ENCODE measurements at regions not wholly inside any gene's neighbourhood (a gene's known extent, or its start where the extent isn't known, plus 50 kb on each side); places are given as distances from the start of the nearest gene placed in this dataset.

- Histone ChIP-seq H3K4me1 (ENCODE audit: control insufficient read depth, low read length) (no peaks in the 10 kb centered on the region), H3K36me3 (ENCODE audit: control insufficient read depth, low read length) (no peaks in the 10 kb centered on the region), H3K27me3 (ENCODE audit: control insufficient read depth, low read length) (no peaks in the 10 kb centered on the region), H4K20me1 (ENCODE audit: control insufficient read depth, insufficient read depth, low read depth, low read length) (no peaks in the 10 kb centered on the region), H3K9me2 (replicated peaks; ENCODE audit: control insufficient read depth, low read length) (no peaks in the 10 kb centered on the region), H3K79me2 (ENCODE audit: control insufficient read depth, low read length) (no peaks in the 10 kb centered on the region), H3K9me3 (ENCODE audit: control insufficient read depth, insufficient read depth, low read length) (no peaks in the 10 kb centered on the region), H3K27ac (ENCODE audit: low read depth, low read length) (no peak overlapping the region), H3F3A (ENCODE audit: control insufficient read depth, insufficient read depth) (no peaks in the 10 kb centered on the region), H3K4me3 (ENCODE audit: low read length) (no peak overlapping the region), H3K4me2 (ENCODE audit: low read length) (no peak overlapping the region)
- TF ChIP-seq EZH2phosphoT487 (IDR thresholded peaks at IDR 0.05; ENCODE audit: borderline replicate concordance, low read length) (no peak), CTCF (IDR thresholded peaks at IDR 0.05; ENCODE audit: low read depth, low read length, poor library complexity, severe bottlenecking) (no peak)
Observed at GRCh38 chr4:18938343-18939099, 917.0 kb upstream of the LCORL start.

- Histone ChIP-seq H3K4me1 (ENCODE audit: control insufficient read depth, low read length) (no peaks in the 10 kb centered on the region), H4K20me1 (ENCODE audit: control insufficient read depth, insufficient read depth, low read depth, low read length) (no peaks in the 10 kb centered on the region), H3K27me3 (ENCODE audit: control insufficient read depth, low read length) (no peaks in the 10 kb centered on the region), H3K79me2 (ENCODE audit: control insufficient read depth, low read length) (no peaks in the 10 kb centered on the region), H3F3A (ENCODE audit: control insufficient read depth, insufficient read depth) (no peaks in the 10 kb centered on the region), H3K36me3 (ENCODE audit: control insufficient read depth, low read length) (no peaks in the 10 kb centered on the region), H3K9me2 (replicated peaks; ENCODE audit: control insufficient read depth, low read length) (no peaks in the 10 kb centered on the region), H3K27ac (ENCODE audit: low read depth, low read length) (no peak overlapping the region), H3K4me3 (ENCODE audit: low read length) (no peak overlapping the region), H3K9me3 (ENCODE audit: control insufficient read depth, insufficient read depth, low read length) (no peaks in the 10 kb centered on the region), H3K4me2 (ENCODE audit: low read length) (no peak overlapping the region)
- TF ChIP-seq EZH2phosphoT487 (IDR thresholded peaks at IDR 0.05; ENCODE audit: borderline replicate concordance, low read length) (no peak), CTCF (IDR thresholded peaks at IDR 0.05; ENCODE audit: low read depth, low read length, poor library complexity, severe bottlenecking) (no peak)
Observed at GRCh38 chr4:18937746-18938145, 916.2 kb upstream of the LCORL start.

- no peaks in the 10 kb centered on the region for H3K36me3 ChIP-seq (ENCODE audit: control insufficient read depth, low read length)
- no peaks in the 10 kb centered on the region for H3K9me3 ChIP-seq (ENCODE audit: control insufficient read depth, insufficient read depth, low read length)
- H3K4me3 ChIP-seq (ENCODE audit: low read length): no peak overlapping the region
- H3K9me2 ChIP-seq (replicated peaks; ENCODE audit: control insufficient read depth, low read length): no peaks in the 10 kb centered on the region
- no peaks in the 10 kb centered on the region for H3K27me3 ChIP-seq (ENCODE audit: control insufficient read depth, low read length)
- H3K79me2 ChIP-seq (ENCODE audit: control insufficient read depth, low read length): no peaks in the 10 kb centered on the region
- H3K4me2 ChIP-seq (ENCODE audit: low read length): no peak overlapping the region
- H3K27ac ChIP-seq (ENCODE audit: low read depth, low read length): no peak overlapping the region
- H3F3A ChIP-seq (ENCODE audit: control insufficient read depth, insufficient read depth): no peaks in the 10 kb centered on the region
- TF ChIP-seq CTCF (IDR thresholded peaks at IDR 0.05; ENCODE audit: low read depth, low read length, poor library complexity, severe bottlenecking): no peak
- no peaks in the 10 kb centered on the region for H4K20me1 ChIP-seq (ENCODE audit: control insufficient read depth, insufficient read depth, low read depth, low read length)
- H3K4me1 ChIP-seq (ENCODE audit: control insufficient read depth, low read length): no peaks in the 10 kb centered on the region
Observed at GRCh38 chr4:18937080-18937479, 915.5 kb upstream of the LCORL start.

All from DOHH2 (cell line).